22Rv1 (cell line): ENCODE measurements at regions not wholly inside any gene's neighbourhood (a gene's known extent, or its start where the extent isn't known, plus 50 kb on each side); places are given as distances from the start of the nearest gene placed in this dataset.
A peak's percentile ranks its signal among the peaks of the same experiment; 100 is the strongest.

ENCODE experiments used
- H3K27ac ChIP-seq: fragments of 450-650 bp; 2 replicates; pipeline ENCODE4 v1.5.1; 2017
- ZFX ChIP-seq: fragments of 450-650 bp; IDR thresholded peaks from 2 replicates; pipeline ENCODE4 v1.6.1; 2017; ENCODE audit warnings: antibody characterized with exemption, borderline replicate concordance
- TF ChIP-seq, protein P1 (sequence below): fragments of 450-650 bp; IDR thresholded peaks from 2 replicates; pipeline ENCODE4 v1.5.1; 2017; ENCODE audit warnings: mild to moderate bottlenecking

DNA sequence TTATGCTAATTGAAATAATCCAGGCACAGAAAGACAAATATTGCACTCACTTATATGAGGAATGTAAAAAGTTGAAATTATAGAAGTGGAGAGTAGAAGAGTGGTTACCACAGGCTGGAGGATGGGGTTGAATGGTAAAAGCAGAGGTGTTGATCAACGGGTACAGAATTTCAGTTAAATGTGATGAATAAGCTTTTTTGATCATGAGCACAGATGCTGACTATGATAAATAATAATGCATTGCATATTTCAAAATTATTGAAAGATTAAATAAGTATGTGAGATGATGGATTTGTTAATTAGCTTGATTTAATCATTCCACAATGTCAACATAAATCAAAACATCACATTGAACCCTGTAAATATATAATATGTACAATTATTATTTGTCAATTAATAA lies 213.1 kb downstream of the DCAF12L2 start:
- TF ChIP-seq, protein P1, sequence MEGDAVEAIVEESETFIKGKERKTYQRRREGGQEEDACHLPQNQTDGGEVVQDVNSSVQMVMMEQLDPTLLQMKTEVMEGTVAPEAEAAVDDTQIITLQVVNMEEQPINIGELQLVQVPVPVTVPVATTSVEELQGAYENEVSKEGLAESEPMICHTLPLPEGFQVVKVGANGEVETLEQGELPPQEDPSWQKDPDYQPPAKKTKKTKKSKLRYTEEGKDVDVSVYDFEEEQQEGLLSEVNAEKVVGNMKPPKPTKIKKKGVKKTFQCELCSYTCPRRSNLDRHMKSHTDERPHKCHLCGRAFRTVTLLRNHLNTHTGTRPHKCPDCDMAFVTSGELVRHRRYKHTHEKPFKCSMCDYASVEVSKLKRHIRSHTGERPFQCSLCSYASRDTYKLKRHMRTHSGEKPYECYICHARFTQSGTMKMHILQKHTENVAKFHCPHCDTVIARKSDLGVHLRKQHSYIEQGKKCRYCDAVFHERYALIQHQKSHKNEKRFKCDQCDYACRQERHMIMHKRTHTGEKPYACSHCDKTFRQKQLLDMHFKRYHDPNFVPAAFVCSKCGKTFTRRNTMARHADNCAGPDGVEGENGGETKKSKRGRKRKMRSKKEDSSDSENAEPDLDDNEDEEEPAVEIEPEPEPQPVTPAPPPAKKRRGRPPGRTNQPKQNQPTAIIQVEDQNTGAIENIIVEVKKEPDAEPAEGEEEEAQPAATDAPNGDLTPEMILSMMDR: no peak
- no peak for TF ChIP-seq ZFX
- no peak overlapping the region for H3K27ac ChIP-seq

- no peak overlapping the region for H3K27ac ChIP-seq
- TF ChIP-seq ZFX: no peak
- TF ChIP-seq, protein P1: no peak
Measured at GRCh38 chrX:125953814-125954213, 212.3 kb downstream of the DCAF12L2 start.

DNA sequence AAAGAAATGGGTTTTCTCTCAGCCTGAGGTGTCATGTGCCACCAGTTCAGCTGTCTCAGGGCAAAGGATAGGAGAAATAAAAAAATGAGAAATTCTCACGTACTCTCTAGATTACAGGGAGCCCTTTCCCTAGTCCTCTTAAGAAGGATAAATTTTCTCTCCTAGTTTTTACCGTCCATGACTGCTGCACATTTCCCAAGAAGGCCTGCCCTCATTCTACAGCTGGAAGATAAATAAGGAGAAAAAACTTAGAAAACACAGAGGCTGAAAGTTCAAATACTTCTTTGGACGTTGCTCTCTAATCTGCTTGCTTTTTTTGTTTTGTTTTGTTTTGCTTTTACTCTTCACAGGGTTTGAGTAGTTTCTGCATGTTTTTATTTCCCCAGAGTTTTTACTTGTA lies 211.9 kb downstream of the DCAF12L2 start:
- no peak for TF ChIP-seq ZFX
- H3K27ac ChIP-seq: no peak overlapping the region

DNA sequence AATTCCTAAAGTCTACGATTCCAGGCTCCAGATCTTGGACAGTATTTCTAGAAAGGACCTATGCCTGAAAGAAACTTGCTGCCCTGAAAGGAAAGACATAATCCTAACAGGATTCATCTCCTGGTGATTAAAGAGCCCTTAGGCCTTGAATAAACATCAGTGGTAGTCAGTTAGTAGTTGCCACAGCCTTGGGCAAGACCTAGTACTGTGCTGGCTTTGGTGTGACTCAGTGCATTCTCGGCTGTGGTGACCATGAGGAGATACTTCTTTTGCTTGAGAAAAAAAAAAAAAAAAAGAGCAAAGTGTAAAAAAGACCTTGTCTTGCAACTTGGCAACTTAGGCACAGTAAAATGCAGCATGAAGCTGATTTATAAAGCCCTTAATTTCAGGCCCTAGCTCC lies 188.2 kb downstream of the DCAF12L2 start:
- no peak for TF ChIP-seq ZFX
- TF ChIP-seq, protein P1: no peak
- H3K27ac ChIP-seq: no peak overlapping the region

DNA sequence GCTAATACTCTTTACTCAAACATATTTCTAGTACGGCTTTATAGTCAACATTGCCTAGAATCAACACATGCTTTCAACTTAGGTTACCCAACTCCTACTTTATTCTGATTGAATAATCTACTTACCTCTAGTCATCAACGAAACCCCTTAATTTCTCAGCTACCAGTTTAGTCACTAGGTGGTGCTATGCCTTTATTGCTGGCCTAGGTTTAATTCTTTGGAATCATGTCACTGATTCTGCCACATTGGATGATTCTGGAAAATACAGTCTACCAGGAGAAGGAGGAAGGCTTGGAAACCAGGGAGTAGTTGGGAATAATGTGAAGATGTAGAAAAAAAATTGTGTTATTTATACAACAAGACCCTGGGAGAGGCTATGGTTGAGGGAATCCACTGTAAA lies 167.7 kb downstream of the DCAF12L2 start:
- TF ChIP-seq ZFX: no peak
- TF ChIP-seq, protein P1: peak; percentile 70
- no peak overlapping the region for H3K27ac ChIP-seq

- H3K27ac ChIP-seq: no peak overlapping the region
- no peak for TF ChIP-seq ZFX
- TF ChIP-seq, protein P1: no peak
Measured at GRCh38 chrX:126027229-126027628, 138.9 kb downstream of the DCAF12L2 start.

DNA sequence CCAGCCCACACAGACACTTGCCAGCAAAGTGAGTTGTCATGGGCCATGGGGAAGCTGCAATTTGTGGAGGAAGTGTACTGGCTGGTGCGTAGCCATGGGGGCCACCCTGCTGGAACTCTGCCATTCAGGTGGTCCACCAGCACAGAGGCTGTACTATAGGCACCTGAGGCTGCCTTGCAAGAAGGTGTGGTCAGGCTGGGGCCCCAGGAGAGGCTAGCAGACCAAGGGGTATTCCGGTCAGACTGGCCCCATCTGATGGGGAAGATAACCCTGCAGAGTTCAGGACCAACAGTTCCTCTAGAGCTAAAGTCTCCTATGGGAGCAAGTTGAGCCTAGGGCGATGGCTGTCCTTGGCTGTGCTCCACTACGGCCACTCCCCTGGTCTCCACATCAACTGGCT lies 136.1 kb downstream of the DCAF12L2 start:
- TF ChIP-seq, protein P1: no peak
- no peak for TF ChIP-seq ZFX
- H3K27ac ChIP-seq: no peak overlapping the region

DNA sequence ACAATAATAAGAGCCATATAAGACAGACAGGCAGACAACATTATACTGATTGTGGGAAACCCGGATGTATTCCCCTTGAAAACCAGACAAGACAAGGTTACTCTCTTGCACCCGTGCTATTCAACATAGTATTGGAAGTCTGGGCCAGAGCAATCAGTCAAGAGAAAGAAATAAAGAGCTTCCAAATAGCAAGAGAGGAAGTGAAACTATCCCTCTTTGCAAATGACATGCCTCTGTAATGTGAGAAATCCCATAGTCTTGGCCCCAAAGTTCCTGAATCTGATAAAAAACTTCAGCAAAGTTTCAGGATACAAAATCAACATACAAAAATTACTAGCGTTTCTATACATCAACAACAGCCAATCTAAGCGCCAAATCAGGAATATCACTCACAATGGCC lies 102.1 kb downstream of the DCAF12L2 start:
- TF ChIP-seq ZFX: no peak
- TF ChIP-seq, protein P1: no peak
- no peak overlapping the region for H3K27ac ChIP-seq
